ENCODE measurements at regions not wholly inside any gene's neighbourhood (a gene's known extent, or its start where the extent isn't known, plus 50 kb on each side); places are given as distances from the start of the nearest gene placed in this dataset.

- no peak overlapping the region for H3K27ac ChIP-seq
- TF ChIP-seq POLR2A (IDR thresholded peaks at IDR 0.05) (no peak), CTCF (IDR thresholded peaks at IDR 0.05) (no peak)
- no peaks in the 10 kb centered on the region for H3K27me3 ChIP-seq
- no peaks in the 10 kb centered on the region for H3K9me3 ChIP-seq
- no peak for DNase-seq
- intact Hi-C loops (cut with DNase I), result loop anchor here (10.0 kb wide), 1 partner anchor 1027 kb away; the partner anchor contains the start of gene FOXP1
- no peaks in the 10 kb centered on the region for H3K4me1 ChIP-seq
- H3K4me3 ChIP-seq (replicated peaks in 1 of 3), result no peak overlapping the region
- H3K36me3 ChIP-seq, result no peaks in the 10 kb centered on the region
- 86 to 89% methylated on average over 2 of the region's 2 CpGs for WGBS, 2 donors
Observed at GRCh38 chr3:70557976-70558375, 245.5 kb upstream of the MDFIC2 start.

DNA sequence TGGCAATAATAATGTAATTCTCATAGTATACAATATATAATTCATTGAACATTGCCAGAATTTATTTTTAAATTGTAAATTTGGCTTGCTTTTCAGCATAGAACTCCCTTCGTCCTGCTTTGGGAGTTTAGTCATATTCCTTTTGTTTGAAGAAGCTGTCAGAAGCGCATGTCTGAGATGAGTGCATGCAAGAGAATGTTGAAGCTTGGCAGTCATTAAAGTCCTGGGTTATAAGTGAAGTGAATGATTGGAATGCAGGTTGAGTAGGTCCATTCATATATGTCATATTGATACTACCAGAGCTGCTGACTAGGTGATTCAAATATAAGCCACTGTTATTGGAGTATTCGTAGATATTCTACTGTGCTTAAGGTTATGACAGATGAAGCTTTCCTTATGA is 243.6 kb upstream of the MDFIC2 start:
- DNase-seq, result no peak
- TF ChIP-seq POLR2A (IDR thresholded peaks at IDR 0.05), result no peak
- TF ChIP-seq CTCF (IDR thresholded peaks at IDR 0.05), result no peak
- H3K36me3 ChIP-seq, result no peaks in the 10 kb centered on the region
- no peaks in the 10 kb centered on the region for H3K27me3 ChIP-seq
- no peak overlapping the region for H3K4me3 ChIP-seq (replicated peaks in 1 of 3)
- 91 to 92% methylated on average over 3 of the region's 3 CpGs for WGBS, 2 donors
- intact Hi-C loops (cut with DNase I), result loop anchor here (10.0 kb wide), 1 partner anchor 1029 kb away; the partner anchor contains the start of gene FOXP1
- no peaks in the 10 kb centered on the region for H3K9me3 ChIP-seq
- H3K27ac ChIP-seq, result no peak overlapping the region
- H3K4me1 ChIP-seq, result no peaks in the 10 kb centered on the region

- Histone ChIP-seq H3K27me3 (no peaks in the 10 kb centered on the region), H3K36me3 (no peaks in the 10 kb centered on the region), H3K4me1 (no peaks in the 10 kb centered on the region), H3K4me3 (replicated peaks in 1 of 3) (no peak overlapping the region), H3K9me3 (no peaks in the 10 kb centered on the region), H3K27ac (no peak overlapping the region)
- DNase-seq, result no peak
- TF ChIP-seq CTCF (IDR thresholded peaks at IDR 0.05) (no peak), POLR2A (IDR thresholded peaks at IDR 0.05) (no peak)
- WGBS, 2 donors, result 76 to 89% methylated on average over 1 of the region's 1 CpG
- intact Hi-C loops (cut with DNase I), result loop anchor here (10.0 kb wide), 1 partner anchor 1031 kb away; the partner anchor contains the start of gene FOXP1
Observed at GRCh38 chr3:70554170-70554569, 241.7 kb upstream of the MDFIC2 start.

- H3K27ac ChIP-seq, result no peak overlapping the region
- WGBS, 2 donors, result 48 to 62% methylated on average over 9 of the region's 9 CpGs
- intact Hi-C loops (cut with DNase I), result loop anchor here (2.0 to 10.0 kb wide), 2 partner anchors 1034 to 1102 kb away; partner anchors contain the start of gene FOXP1
- no peak overlapping the region for H3K4me3 ChIP-seq (replicated peaks in 1 of 3)
- H3K4me1 ChIP-seq, result no peaks in the 10 kb centered on the region
- H3K27me3 ChIP-seq, result no peaks in the 10 kb centered on the region
- no peaks in the 10 kb centered on the region for H3K36me3 ChIP-seq
- peak; percentile 64 to 75 for DNase-seq
- peak; percentile 50 to 78 (median 61) for TF ChIP-seq CTCF (IDR thresholded peaks at IDR 0.05)
- TF ChIP-seq POLR2A (IDR thresholded peaks at IDR 0.05), result no peak
- H3K9me3 ChIP-seq, result no peaks in the 10 kb centered on the region
Observed at GRCh38 chr3:70550723-70551319, 238.4 kb upstream of the MDFIC2 start.

DNA sequence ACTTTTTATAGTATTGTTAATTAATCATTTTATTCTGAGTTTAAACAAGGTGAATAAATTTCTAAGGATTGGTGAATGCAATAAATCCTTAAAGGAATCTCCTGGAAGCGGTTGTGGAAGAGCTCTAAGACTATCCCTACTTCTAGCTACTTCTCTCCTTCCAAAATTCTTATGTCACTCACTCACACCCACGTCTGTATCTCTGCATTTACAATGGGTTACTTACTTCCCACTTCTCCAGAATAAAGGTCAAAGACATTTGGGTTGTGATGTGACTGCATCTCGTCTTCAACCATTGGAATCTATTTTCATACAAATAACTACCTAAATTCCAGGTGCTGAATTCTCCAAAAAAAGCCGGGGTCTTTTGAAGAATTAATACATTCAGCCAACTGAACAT is 234.2 kb upstream of the MDFIC2 start:
- no peak for TF ChIP-seq CTCF (IDR thresholded peaks at IDR 0.05)
- TF ChIP-seq POLR2A (IDR thresholded peaks at IDR 0.05), result no peak
- no peaks in the 10 kb centered on the region for H3K27me3 ChIP-seq
- intact Hi-C loops (cut with DNase I), result no loop called here
- H3K9me3 ChIP-seq, result no peaks in the 10 kb centered on the region
- DNase-seq, result no peak
- H3K4me3 ChIP-seq (replicated peaks in 1 of 3), result no peak overlapping the region
- no peak overlapping the region for H3K27ac ChIP-seq
- WGBS, 2 donors, result 90 to 92% methylated on average over 4 of the region's 4 CpGs
- H3K36me3 ChIP-seq, result no peaks in the 10 kb centered on the region
- no peaks in the 10 kb centered on the region for H3K4me1 ChIP-seq

All from thyroid gland (tissue), 4 donors.